Activated CD4-positive, alpha-beta T cell treated with anti-CD3 and anti-CD28 coated beads, Interleukin-2, amount 50 U/mL, for 48 hours (primary cell): ENCODE measurements at regions not wholly inside any gene's neighbourhood (a gene's known extent, or its start where the extent isn't known, plus 50 kb on each side); places are given as distances from the start of the nearest gene placed in this dataset.
A peak's percentile ranks its signal among the peaks of the same experiment; 100 is the strongest.
"Not testable (repeated sequence)": the region's sequence is repeated elsewhere in the genome, so short reads cannot be mapped to it uniquely, and the experiment has no call there.

Source experiments
- DNase-seq, 2 experiments: peaks; one replicate each; pipeline ENCODE4 v3.0.0-alpha.2; 2020

DNA sequence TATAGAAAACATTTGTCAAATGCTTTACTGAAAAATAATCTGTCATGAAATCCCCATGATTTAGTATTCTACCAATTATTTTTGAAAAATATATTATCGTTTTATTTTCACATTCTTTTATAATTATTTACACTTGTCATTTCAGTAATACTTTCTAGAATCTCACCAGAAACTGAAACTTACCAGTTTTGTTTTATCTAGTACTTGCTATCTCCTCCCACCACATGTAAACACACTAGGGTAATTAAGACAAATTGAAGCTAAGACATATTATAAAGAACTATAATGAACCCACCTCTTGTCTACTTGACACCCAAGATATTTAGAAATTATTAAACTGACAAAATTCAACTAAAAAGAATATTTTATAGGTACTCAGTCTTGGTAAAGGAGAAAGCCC is 51.5 kb upstream of the GRM3 start:
- DNase-seq, result no peak

DNA sequence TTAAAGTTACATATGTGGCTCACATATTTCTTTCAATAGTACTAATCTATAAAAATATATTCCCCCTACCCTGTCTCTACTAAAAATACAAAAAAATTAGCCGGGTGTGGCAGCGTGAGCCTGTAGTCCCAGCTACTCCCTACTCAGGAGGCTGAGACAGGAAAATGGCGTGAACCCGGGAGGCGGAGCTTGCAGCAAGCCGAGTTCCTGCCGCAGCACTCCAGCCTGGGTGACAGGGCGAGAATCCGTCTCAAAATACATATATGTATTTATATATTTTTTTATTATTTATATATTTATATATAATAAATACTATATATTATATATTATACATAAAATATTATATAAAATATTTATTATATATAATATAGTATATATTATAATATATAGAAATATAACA is 69.7 kb upstream of the GRM3 start:
- no peak for DNase-seq

DNA sequence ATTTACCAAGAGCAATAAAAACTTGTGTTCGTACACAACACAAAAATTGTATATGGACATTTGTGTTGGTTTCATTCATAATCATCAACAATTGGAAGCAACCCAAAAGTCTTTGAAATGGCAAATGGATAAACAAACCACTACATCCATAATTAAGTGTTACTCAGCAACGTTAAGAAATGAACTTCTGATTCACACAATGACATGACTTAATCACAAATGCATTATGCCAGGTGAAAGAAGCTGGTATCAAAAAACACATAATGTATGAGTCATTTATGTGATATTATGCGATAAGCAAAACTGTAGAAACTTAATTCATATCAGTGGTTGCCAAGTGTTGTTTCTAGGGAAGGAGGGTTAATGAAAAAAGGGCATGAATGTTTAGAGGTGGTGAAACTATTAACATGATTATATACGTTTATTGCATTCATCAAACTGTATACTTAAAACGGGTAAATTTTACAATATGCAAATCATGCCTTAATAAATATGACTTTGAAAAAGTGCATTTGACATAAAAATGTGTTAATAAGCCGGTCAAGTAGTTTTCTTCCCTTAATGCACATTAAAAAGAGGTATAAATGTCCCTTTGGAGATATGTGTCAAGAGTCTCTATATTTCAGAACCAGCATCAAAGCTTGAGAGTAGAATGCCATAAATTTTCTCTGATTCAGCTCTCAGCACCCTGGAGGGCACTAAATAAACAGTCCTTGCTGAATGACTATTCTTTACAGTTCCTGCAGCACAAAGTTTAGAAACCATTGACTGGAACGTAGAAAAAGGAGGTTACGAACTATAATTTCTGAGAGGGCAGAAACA is 84.8 kb upstream of the GRM3 start:
- no peak for DNase-seq

- DNase-seq, result no peak
These were observed 109.1 kb upstream of the GRM3 start for GRCh38 chr7:86534641-86535040.

GRCh38 chr7:86504229-86504628 is 139.5 kb upstream of the GRM3 start:
- DNase-seq, result no peak

GRCh38 chr7:86499986-86500385 is 143.7 kb upstream of the GRM3 start:
- DNase-seq, result no peak

DNA sequence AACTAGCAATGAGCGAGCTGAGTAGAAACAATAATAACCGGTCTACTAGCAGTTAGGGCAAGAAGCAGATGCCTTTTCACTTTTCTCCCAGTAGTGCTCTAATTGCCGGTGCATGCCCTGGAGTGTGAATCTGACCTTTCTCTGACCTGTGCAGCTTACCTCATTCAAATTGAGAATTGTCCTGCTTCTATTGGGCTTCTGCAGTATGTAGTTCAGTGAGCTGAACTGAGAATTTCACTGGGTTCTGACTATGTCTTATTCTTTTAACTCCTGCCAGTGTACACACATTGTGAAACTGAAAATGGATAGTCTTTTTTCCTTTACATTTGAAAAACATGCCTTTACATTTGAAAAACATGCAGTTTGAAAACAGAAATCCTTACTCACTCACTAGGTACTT is 157.9 kb upstream of the GRM3 start:
- DNase-seq, result no peak

DNA sequence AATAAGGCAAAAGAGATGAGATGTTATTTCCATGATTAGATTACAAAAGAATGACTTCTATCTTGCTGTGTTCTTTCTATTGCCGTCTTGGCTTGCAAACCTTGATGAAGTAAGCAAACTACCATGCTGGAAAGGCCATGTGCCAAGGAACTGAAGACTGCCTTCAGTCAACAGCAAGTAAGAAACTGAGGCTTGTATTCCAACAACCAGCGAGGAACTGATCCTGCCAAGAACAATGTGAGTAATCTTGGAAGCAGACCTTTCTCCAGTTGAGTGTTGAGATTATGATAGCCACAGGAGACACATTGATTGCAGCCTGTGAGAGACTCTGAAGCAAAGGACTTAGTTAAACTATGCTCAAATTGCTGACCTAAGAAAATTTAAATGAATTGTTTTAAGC is 164.6 kb upstream of the GRM3 start:
- no peak for DNase-seq

GRCh38 chr7:86477343-86477935 is 166.3 kb upstream of the GRM3 start:
- no peak for DNase-seq

DNA sequence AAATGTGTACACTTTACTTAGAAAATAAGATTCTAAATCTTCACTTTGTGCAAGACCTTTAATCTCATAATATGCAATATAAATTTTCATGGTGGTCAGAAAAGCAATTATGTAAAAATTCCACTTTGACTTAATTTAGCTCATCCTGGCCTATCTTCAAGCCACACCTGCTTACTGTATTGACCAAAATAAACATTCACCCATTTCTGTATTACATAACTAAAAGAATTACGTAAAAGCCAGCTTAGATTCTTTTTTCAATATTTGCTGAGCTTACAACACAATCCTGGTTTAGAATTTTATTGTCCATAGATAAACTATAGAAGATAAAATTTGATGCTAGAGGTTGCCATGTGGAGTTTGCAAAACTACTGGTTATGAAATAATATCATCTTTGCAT is 172.9 kb upstream of the GRM3 start:
- DNase-seq, result no peak

GRCh38 chr7:86469680-86470295 is 173.9 kb upstream of the GRM3 start:
- DNase-seq, result peak; percentile 44 to 51

GRCh38 chr7:86454753-86455152 is 189.0 kb upstream of the GRM3 start:
- no peak for DNase-seq

GRCh38 chr7:86453454-86453853 is 190.3 kb upstream of the GRM3 start:
- DNase-seq, result no peak

DNA sequence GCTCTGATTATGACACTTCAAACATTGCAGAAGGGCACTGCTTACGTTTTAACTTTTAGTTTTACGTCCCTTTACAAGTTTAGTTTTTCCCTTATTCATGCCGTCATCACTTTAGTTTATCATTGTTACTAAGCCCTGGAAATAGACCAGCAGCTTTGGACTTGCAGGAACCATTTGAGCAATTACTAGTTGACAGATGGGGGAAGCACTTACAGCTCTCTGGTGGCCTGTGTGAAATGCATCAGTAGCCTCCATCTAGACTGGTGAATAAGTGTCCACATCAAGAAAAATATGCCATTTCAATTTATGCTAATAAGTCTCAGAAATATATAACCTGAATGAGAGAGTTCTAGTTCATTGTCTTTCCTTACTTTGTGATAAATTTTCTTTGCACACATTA is 194.9 kb upstream of the GRM3 start:
- DNase-seq, result no peak

GRCh38 chr7:86445285-86445684 is 198.4 kb upstream of the GRM3 start:
- DNase-seq, result no peak

DNA sequence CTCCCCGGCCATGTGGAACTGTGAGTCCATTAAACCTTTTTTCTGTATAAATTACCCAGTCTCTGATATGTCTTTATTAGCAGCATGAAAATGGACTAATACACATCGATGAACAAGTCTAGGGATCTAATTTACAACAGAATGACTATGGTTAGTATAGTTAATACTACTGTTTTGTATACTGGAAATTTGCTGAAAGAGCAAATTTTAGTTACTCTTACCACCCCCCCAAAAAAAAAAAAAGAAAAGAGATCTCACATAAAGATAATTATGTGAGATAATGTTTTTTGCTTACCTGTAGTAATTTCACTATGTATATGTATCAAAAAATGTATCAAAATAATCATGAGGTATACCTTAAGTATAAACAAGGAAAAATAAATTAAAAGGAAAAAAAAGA is 199.5 kb upstream of the GRM3 start:
- DNase-seq, result no peak

DNA sequence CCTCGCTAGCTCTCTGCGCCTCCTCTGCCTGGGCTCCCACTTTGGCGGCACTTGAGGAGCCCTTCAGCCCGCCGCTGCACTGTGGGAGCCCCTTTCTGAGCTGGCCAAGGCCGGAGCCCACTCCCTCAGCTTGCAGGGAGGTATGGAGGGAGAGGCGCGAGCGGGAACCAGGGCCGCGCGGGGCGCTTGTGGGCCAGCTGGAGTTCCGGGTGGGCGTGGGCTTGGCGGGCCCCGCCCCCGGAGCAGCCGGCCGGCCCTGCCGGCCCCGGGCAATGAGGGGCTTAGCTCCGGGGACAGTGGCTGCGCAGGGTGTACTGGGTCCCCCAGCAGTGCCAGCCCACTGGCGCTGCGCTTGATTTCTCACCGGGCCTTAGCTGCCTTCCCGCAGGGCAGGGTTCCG is 203.3 kb upstream of the GRM3 start:
- not testable (repeated sequence) for DNase-seq

DNA sequence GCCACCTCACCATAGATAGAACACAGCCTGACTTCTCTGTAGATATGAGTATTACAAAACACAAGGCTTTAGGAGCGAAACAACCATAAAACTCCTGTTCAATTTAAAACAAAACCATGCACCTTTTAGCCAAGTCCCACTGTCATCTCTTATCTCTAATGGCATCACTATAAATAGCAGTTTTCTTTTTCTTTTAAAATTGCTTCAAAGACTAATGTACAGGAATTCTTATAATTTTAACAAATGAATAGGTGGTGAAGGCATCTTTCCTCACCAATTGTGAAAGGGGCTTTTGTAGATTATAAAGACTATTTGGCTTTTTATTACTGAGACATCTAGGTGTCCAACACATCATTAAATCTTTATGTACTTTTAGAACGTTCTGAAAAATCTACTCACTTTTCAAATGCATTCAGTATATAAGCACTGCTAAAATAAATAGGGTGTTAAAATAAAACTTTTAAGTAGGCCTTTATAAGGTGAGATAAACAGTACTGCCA is 205.7 kb upstream of the GRM3 start:
- no peak for DNase-seq

DNA sequence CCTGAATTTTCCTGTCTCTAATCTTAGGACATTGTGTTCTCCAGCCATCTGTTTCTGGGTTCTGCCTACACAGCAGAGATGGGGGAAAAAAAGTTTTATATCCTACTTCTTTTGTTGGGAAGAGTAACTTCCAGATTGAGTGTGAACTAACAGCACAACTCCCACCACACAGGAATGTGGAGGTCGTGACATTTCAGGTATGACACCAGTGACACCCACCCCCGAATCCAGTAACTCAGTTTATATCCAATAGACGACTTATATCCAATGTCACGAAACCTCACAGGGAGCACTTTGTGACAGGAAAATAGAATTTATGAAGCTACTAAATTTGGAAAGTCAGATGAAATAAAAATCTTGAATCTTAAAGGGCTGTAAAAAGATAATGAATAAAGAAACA is 211.9 kb upstream of the GRM3 start:
- no peak for DNase-seq

DNA sequence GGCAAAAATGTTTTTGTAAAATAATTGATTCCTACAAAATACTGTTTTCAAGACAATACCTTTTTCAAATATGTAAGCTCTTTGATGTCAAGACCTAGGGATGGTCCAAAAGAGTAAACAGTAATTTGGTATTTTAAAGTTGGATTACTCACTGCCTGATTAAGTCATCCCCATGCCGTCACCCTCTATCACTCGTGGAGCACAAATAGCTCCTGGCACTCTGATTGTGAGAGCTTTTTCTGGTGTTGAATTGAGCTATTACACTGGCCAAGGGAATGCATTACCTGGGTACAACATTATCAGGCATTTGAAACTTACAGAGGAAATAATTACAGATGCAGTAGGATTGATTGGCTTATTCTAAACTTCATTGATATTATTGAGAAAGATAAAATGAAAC is 231.9 kb upstream of the GRM3 start:
- DNase-seq, result no peak

- no peak for DNase-seq
These were observed 236.4 kb upstream of the GRM3 start for GRCh38 chr7:86407291-86407690.

DNA sequence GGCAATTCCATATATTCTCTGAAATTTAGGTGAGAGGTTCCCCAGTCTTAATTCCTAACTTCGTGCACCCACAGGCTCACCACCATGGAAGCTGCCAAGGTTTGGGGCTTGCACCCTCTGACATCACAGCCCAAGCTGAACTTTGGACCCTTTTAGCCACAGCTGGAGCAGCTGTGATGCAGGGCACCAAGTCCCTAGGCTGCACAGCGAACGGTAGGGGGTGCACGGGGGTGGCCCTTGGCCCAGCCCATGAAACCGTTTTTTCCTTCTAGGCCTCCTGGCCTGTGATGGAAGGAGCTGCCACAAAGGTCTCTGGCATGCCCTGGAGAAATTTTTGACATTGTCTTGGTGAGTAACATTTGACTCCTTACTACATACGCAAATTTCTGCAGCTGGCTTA is 251.9 kb upstream of the GRM3 start:
- DNase-seq, result no peak

- DNase-seq, result not testable (repeated sequence)
These were observed 268.1 kb upstream of the GRM3 start for GRCh38 chr7:86375602-86376001.

- no peak for DNase-seq
These were observed 271.4 kb upstream of the GRM3 start for GRCh38 chr7:86372262-86372661.
